GM12878 (cell line): ENCODE measurements at regions not wholly inside any gene's neighbourhood (a gene's known extent, or its start where the extent isn't known, plus 50 kb on each side); places are given as distances from the start of the nearest gene placed in this dataset.

Source experiments
- HDAC2 ChIP-seq: fragments of 200-600 bp; sonication (generic); IDR thresholded peaks from 2 replicates; pipeline ENCODE4 v1.6.1; 2017
- MTA2 ChIP-seq: fragments of 450-650 bp; IDR thresholded peaks from 2 replicates; pipeline ENCODE4 v1.6.1; 2016; ENCODE audit warnings: low read depth, mild to moderate bottlenecking, moderate library complexity
- NFXL1 ChIP-seq: fragments of 450-650 bp; IDR thresholded peaks from 2 replicates; pipeline ENCODE4 v1.6.1; 2017; ENCODE audit warnings: antibody characterized with exemption, mild to moderate bottlenecking, borderline replicate concordance
- PAX8 ChIP-seq: fragments of 450-650 bp; IDR thresholded peaks from 2 replicates; pipeline ENCODE4 v1.6.1; 2017; ENCODE audit warnings: mild to moderate bottlenecking, moderate library complexity
- RBBP5 ChIP-seq: fragments of 200-600 bp; sonication (generic); conservative IDR thresholded peaks from 2 replicates; pipeline ENCODE4 v1.6.1; 2016
- TCF7 ChIP-seq: IDR thresholded peaks from 2 replicates; pipeline ENCODE4 v1.6.1; 2014; ENCODE audit warnings: antibody characterized with exemption, borderline replicate concordance
- ZNF24 ChIP-seq: fragments of 450-650 bp; IDR thresholded peaks from 2 replicates; pipeline ENCODE4 v1.6.1; 2017; ENCODE audit warnings: antibody characterized with exemption, mild to moderate bottlenecking
- TF ChIP-seq, protein P1 (sequence below), 3 experiments: IDR thresholded peaks in 2 of 3; conservative IDR thresholded peaks in 1 of 3; 2 replicates each; pipeline ENCODE4 v1.5.1; 2011; ENCODE audit warnings: low read depth in 3 of 3, low read length in 3 of 3, mild to moderate bottlenecking in 3 of 3, control low read depth in 2 of 3, moderate library complexity in 2 of 3, inconsistent platforms in 1 of 3, mixed read lengths in 1 of 3; ENCODE audit not compliant: control insufficient read depth in 2 of 3, insufficient read depth in 1 of 3; ENCODE audit errors: extremely low read depth in 1 of 3
- TF ChIP-seq, protein P2 (sequence below): fragments of 450-650 bp; IDR thresholded peaks from 2 replicates; pipeline ENCODE4 v1.6.1; 2017; ENCODE audit warnings: mild to moderate bottlenecking, moderate library complexity
- TF ChIP-seq, protein P3 (sequence below): fragments of 450-650 bp; formaldehyde crosslinking; IDR thresholded peaks from 2 replicates; pipeline ENCODE4 v1.4.0; 2022; ENCODE audit warnings: mild to moderate bottlenecking, moderate library complexity
- TF ChIP-seq, protein P4 (sequence below): fragments of 450-650 bp; IDR thresholded peaks from 2 replicates; pipeline ENCODE4 v1.6.1; 2014; ENCODE audit warnings: mild to moderate bottlenecking

DNA sequence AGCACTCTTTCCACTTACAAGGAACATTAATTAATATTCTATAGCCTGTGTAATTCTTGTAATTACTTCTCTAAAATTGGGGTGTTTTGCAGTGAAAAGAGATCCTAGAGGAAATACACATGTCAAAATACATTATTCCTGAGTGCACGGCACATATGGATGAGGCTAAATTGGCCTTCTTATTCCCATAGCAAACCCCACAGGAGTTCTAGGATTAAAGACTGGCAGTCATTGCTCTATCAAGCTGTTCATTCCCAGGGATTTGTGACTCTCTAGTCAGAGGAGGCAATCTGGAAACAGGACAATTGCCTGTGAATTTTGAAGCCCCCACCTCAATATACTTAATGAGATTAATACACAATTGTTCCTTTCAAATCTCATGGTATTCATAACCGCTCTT, 145.9 kb upstream of the OPCML start (continued):
- TF ChIP-seq, protein P1, sequence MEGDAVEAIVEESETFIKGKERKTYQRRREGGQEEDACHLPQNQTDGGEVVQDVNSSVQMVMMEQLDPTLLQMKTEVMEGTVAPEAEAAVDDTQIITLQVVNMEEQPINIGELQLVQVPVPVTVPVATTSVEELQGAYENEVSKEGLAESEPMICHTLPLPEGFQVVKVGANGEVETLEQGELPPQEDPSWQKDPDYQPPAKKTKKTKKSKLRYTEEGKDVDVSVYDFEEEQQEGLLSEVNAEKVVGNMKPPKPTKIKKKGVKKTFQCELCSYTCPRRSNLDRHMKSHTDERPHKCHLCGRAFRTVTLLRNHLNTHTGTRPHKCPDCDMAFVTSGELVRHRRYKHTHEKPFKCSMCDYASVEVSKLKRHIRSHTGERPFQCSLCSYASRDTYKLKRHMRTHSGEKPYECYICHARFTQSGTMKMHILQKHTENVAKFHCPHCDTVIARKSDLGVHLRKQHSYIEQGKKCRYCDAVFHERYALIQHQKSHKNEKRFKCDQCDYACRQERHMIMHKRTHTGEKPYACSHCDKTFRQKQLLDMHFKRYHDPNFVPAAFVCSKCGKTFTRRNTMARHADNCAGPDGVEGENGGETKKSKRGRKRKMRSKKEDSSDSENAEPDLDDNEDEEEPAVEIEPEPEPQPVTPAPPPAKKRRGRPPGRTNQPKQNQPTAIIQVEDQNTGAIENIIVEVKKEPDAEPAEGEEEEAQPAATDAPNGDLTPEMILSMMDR (IDR thresholded peaks at IDR 0.05 in 2 of 3, conservative IDR thresholded peaks at IDR 0.05 in 1 of 3; ENCODE audit: control insufficient read depth in 2 of 3, extremely low read depth in 1 of 3, insufficient read depth in 1 of 3, low read depth in 3 of 3, low read length in 3 of 3), result no peak
- TF ChIP-seq HDAC2, result no peak
- no peak for TF ChIP-seq PAX8
- TF ChIP-seq RBBP5, result no peak
- TF ChIP-seq, protein P2, sequence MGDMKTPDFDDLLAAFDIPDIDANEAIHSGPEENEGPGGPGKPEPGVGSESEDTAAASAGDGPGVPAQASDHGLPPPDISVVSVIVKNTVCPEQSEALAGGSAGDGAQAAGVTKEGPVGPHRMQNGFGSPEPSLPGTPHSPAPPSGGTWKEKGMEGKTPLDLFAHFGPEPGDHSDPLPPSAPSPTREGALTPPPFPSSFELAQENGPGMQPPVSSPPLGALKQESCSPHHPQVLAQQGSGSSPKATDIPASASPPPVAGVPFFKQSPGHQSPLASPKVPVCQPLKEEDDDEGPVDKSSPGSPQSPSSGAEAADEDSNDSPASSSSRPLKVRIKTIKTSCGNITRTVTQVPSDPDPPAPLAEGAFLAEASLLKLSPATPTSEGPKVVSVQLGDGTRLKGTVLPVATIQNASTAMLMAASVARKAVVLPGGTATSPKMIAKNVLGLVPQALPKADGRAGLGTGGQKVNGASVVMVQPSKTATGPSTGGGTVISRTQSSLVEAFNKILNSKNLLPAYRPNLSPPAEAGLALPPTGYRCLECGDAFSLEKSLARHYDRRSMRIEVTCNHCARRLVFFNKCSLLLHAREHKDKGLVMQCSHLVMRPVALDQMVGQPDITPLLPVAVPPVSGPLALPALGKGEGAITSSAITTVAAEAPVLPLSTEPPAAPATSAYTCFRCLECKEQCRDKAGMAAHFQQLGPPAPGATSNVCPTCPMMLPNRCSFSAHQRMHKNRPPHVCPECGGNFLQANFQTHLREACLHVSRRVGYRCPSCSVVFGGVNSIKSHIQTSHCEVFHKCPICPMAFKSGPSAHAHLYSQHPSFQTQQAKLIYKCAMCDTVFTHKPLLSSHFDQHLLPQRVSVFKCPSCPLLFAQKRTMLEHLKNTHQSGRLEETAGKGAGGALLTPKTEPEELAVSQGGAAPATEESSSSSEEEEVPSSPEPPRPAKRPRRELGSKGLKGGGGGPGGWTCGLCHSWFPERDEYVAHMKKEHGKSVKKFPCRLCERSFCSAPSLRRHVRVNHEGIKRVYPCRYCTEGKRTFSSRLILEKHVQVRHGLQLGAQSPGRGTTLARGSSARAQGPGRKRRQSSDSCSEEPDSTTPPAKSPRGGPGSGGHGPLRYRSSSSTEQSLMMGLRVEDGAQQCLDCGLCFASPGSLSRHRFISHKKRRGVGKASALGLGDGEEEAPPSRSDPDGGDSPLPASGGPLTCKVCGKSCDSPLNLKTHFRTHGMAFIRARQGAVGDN, result no peak
- no peak for TF ChIP-seq ZNF24
- TF ChIP-seq, protein P3, sequence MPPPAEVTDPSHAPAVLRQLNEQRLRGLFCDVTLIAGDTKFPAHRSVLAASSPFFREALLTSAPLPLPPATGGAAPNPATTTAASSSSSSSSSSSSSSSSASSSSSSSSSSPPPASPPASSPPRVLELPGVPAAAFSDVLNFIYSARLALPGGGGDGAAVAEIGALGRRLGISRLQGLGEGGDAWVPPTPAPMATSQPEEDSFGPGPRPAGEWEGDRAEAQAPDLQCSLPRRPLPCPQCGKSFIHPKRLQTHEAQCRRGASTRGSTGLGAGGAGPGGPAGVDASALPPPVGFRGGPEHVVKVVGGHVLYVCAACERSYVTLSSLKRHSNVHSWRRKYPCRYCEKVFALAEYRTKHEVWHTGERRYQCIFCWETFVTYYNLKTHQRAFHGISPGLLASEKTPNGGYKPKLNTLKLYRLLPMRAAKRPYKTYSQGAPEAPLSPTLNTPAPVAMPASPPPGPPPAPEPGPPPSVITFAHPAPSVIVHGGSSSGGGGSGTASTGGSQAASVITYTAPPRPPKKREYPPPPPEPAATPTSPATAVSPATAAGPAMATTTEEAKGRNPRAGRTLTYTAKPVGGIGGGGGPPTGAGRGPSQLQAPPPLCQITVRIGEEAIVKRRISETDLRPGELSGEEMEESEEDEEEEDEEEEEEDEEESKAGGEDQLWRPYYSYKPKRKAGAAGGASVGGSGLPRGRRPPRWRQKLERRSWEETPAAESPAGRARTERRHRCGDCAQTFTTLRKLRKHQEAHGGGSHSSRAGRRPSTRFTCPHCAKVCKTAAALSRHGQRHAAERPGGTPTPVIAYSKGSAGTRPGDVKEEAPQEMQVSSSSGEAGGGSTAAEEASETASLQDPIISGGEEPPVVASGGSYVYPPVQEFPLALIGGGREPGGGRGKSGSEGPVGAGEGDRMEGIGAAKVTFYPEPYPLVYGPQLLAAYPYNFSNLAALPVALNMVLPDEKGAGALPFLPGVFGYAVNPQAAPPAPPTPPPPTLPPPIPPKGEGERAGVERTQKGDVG (CRISPR knock-in tag), result no peak
- TF ChIP-seq, protein P4, sequence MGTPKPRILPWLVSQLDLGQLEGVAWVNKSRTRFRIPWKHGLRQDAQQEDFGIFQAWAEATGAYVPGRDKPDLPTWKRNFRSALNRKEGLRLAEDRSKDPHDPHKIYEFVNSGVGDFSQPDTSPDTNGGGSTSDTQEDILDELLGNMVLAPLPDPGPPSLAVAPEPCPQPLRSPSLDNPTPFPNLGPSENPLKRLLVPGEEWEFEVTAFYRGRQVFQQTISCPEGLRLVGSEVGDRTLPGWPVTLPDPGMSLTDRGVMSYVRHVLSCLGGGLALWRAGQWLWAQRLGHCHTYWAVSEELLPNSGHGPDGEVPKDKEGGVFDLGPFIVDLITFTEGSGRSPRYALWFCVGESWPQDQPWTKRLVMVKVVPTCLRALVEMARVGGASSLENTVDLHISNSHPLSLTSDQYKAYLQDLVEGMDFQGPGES, result no peak
- no peak for TF ChIP-seq NFXL1
- no peak for TF ChIP-seq TCF7
- TF ChIP-seq MTA2, result no peak
